Glutamatergic neuron (in vitro differentiated cells): ENCODE measurements at regions not wholly inside any gene's neighbourhood (a gene's known extent, or its start where the extent isn't known, plus 50 kb on each side); places are given as distances from the start of the nearest gene placed in this dataset.

Experiments
- DNase-seq: peaks from one replicate; pipeline ENCODE4 v3.0.0; 2022
- H3K27ac Mint-ChIP-seq: one replicate; pipeline ENCODE4 v1.8.0; 2020; ENCODE audit warnings: mild to moderate bottlenecking, mixed read lengths, inconsistent platforms; ENCODE audit not compliant: unreplicated experiment
- H3K27me3 Mint-ChIP-seq: one replicate; pipeline ENCODE4 v1.8.0; 2020; ENCODE audit warnings: mild to moderate bottlenecking, moderate library complexity, mixed read lengths, inconsistent platforms; ENCODE audit not compliant: unreplicated experiment
- H3K36me3 Mint-ChIP-seq: one replicate; pipeline ENCODE4 v1.8.0; 2020; ENCODE audit warnings: mild to moderate bottlenecking, mixed read lengths, inconsistent platforms; ENCODE audit not compliant: unreplicated experiment
- H3K4me1 Mint-ChIP-seq: one replicate; pipeline ENCODE4 v1.8.0; 2020; ENCODE audit warnings: mild to moderate bottlenecking, low read depth, mixed read lengths, inconsistent platforms; ENCODE audit not compliant: unreplicated experiment
- H3K4me3 Mint-ChIP-seq: one replicate; pipeline ENCODE4 v1.8.0; 2020; ENCODE audit warnings: mild to moderate bottlenecking, mixed read lengths, inconsistent platforms; ENCODE audit not compliant: unreplicated experiment
- H3K9me3 Mint-ChIP-seq: one replicate; pipeline ENCODE4 v1.8.0; 2020; ENCODE audit warnings: mild to moderate bottlenecking, moderate library complexity, mixed read lengths, inconsistent platforms; ENCODE audit not compliant: unreplicated experiment
- CTCF ChIP-seq: fragments of 200-600 bp; sonication (generic); IDR thresholded peaks from one replicate; pipeline ENCODE4 v1.5.0; 2021; ENCODE audit not compliant: partially characterized antibody, unreplicated experiment

- no peaks in the 10 kb centered on the region for H3K9me3 Mint-ChIP-seq
- no peak overlapping the region for H3K27ac Mint-ChIP-seq
- H3K27me3 Mint-ChIP-seq: no peaks in the 10 kb centered on the region
- no peaks in the 10 kb centered on the region for H3K36me3 Mint-ChIP-seq
- DNase-seq: no peak
- no peak for TF ChIP-seq CTCF
- peaks cover 10% of the 10 kb centered on the region for H3K4me1 Mint-ChIP-seq
- no peak overlapping the region for H3K4me3 Mint-ChIP-seq
Observed at GRCh38 chr20:59520814-59521213, 83.5 kb upstream of the PHACTR3 start.

- peak; percentile 88 for DNase-seq
- Mint-ChIP-seq H3K4me1 (peaks cover 7% of the 10 kb centered on the region), H3K9me3 (no peaks in the 10 kb centered on the region), H3K27me3 (no peaks in the 10 kb centered on the region), H3K4me3 (no peak overlapping the region), H3K36me3 (no peaks in the 10 kb centered on the region), H3K27ac (no peak overlapping the region)
- TF ChIP-seq CTCF: peak; percentile 93
Observed at GRCh38 chr20:59525500-59526241, 78.7 kb upstream of the PHACTR3 start.

- Mint-ChIP-seq H3K4me1 (peaks cover 7% of the 10 kb centered on the region), H3K9me3 (no peaks in the 10 kb centered on the region), H3K36me3 (no peaks in the 10 kb centered on the region), H3K27ac (no peak overlapping the region), H3K4me3 (no peak overlapping the region), H3K27me3 (no peaks in the 10 kb centered on the region)
- TF ChIP-seq CTCF: peak; percentile 57
- no peak for DNase-seq
Observed at GRCh38 chr20:59526242-59527225, 77.8 kb upstream of the PHACTR3 start.

- no peak for DNase-seq
- Mint-ChIP-seq H3K9me3 (no peaks in the 10 kb centered on the region), H3K4me1 (no peaks in the 10 kb centered on the region), H3K4me3 (no peak overlapping the region), H3K27me3 (peaks cover 2% of the 10 kb centered on the region), H3K36me3 (no peaks in the 10 kb centered on the region), H3K27ac (no peak overlapping the region)
- TF ChIP-seq CTCF: no peak
Observed at GRCh38 chr20:59530782-59531181, 73.6 kb upstream of the PHACTR3 start.
